Naive thymus-derived CD8-positive, alpha-beta T cell (primary cell): ENCODE measurements at regions not wholly inside any gene's neighbourhood (a gene's known extent, or its start where the extent isn't known, plus 50 kb on each side); places are given as distances from the start of the nearest gene placed in this dataset.
A peak's percentile ranks its signal among the peaks of the same experiment; 100 is the strongest.
"Not testable (repeated sequence)": the region's sequence is repeated elsewhere in the genome, so short reads cannot be mapped to it uniquely, and the experiment has no call there.

Experiments used
- ATAC-seq, 2 donors: fragments of 150-1000 bp; cut with Tn5 transposase in 1 of 2; sonication (Bioruptor Pico), chemical (Tn5 transposase) in 1 of 2; 1 replicate in 1 of 2; 2 replicates in 1 of 2; pipeline ENCODE4 v1.10.0; 2021; ENCODE audit warnings: mild to moderate bottlenecking in 2 of 2, moderate library complexity in 2 of 2
- POLR2A ChIA-PET: fragments of 350-600 bp; sonication (Branson Sonifier 250); formaldehyde crosslinking; loops from one replicate; lab custom pipeline; 2021; ENCODE audit warnings: antibody characterized with exemption; lab: Charles Lee
- DNase-seq, 10 donors: peaks; one replicate each; pipeline versions ENCODE4 v3.0.0 to v3.0.0-alpha.2; 2020 to 2022
- H3K27ac Mint-ChIP-seq, 10 donors: one replicate each; pipeline ENCODE4 v1.8.0; 2020 to 2022; ENCODE audit warnings: mild to moderate bottlenecking in 10 of 10, mixed read lengths in 10 of 10, moderate library complexity in 4 of 10, inconsistent platforms in 1 of 10
- H3K27me3 Mint-ChIP-seq, 5 donors: one replicate each; pipeline ENCODE4 v1.8.0; 2021 to 2022; ENCODE audit warnings: mixed read lengths in 5 of 5
- H3K36me3 Mint-ChIP-seq, 3 donors: one replicate each; pipeline ENCODE4 v1.8.0; 2020 to 2022; ENCODE audit warnings: mixed read lengths in 3 of 3, mild to moderate bottlenecking in 2 of 3, inconsistent platforms in 1 of 3
- H3K4me1 Mint-ChIP-seq, 4 donors: one replicate each; pipeline ENCODE4 v1.8.0; 2021 to 2022; ENCODE audit warnings: mixed read lengths in 4 of 4
- H3K4me3 Mint-ChIP-seq, 10 donors: one replicate each; pipeline ENCODE4 v1.8.0; 2020 to 2022; ENCODE audit warnings: mild to moderate bottlenecking in 10 of 10, mixed read lengths in 10 of 10, moderate library complexity in 6 of 10, inconsistent platforms in 1 of 10
- H3K9me3 Mint-ChIP-seq, 9 donors: one replicate each; pipeline ENCODE4 v1.8.0; 2020 to 2022; ENCODE audit warnings: mixed read lengths in 9 of 9, mild to moderate bottlenecking in 3 of 9, inconsistent platforms in 1 of 9, moderate library complexity in 1 of 9

DNA sequence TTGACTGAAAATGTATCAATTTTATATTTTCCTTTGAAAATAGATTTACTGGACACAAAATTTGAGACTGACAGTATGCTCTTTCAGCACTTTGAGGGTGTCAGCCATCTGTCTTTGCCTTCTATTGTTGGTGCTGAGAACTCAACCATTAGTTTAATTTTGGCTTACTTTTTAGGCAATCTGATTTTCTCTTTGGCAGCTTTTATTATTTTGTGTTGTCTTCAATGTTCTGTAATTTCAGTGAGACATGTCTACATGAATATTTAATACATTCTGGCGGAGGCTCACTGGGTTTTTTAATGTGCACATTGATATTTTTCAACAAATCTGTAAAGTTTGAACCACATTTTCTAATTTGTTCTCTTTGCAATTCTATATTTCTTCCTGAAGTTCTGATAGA lies 648.6 kb downstream of the C6orf118 start:
- H3K27ac Mint-ChIP-seq: no peak overlapping the region
- no peaks in the 10 kb centered on the region for H3K4me1 Mint-ChIP-seq
- H3K27me3 Mint-ChIP-seq: no peaks in the 10 kb centered on the region
- no peaks in the 10 kb centered on the region for H3K36me3 Mint-ChIP-seq
- POLR2A ChIA-PET: no interaction called here
- DNase-seq (no peak), ATAC-seq (no peak)
- peaks cover 0 to 32% (median 11%) of the 10 kb centered on the region in 9 donors for H3K9me3 Mint-ChIP-seq
- H3K4me3 Mint-ChIP-seq: no peak overlapping the region

DNA sequence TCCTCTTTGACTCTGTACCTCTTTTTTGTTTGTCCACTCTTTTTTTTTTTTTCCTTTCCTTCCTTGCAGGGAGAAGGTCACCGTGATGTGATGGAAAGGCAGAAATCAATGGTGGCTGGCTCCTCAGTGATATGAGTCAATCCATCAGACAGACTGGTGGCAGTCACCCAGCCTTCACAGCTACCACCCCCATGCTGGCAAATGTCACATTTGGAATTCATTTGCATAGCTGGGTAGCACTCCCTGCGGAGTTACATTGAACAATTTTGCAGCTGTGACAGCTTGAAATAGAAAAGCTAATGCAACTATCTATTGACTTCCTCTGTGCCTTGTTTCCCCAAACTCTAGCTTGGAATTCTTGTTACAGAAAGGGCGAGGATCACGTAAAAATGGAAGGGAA lies 668.4 kb downstream of the C6orf118 start:
- no peaks in the 10 kb centered on the region for H3K36me3 Mint-ChIP-seq
- ATAC-seq (no peak), DNase-seq (no peak)
- POLR2A ChIA-PET: no interaction called here
- H3K27ac Mint-ChIP-seq: no peak overlapping the region
- H3K27me3 Mint-ChIP-seq: no peaks in the 10 kb centered on the region
- H3K4me3 Mint-ChIP-seq: no peak overlapping the region
- peaks cover 0 to 27% (median 10%) of the 10 kb centered on the region in 9 donors for H3K9me3 Mint-ChIP-seq
- H3K4me1 Mint-ChIP-seq: no peaks in the 10 kb centered on the region

DNA sequence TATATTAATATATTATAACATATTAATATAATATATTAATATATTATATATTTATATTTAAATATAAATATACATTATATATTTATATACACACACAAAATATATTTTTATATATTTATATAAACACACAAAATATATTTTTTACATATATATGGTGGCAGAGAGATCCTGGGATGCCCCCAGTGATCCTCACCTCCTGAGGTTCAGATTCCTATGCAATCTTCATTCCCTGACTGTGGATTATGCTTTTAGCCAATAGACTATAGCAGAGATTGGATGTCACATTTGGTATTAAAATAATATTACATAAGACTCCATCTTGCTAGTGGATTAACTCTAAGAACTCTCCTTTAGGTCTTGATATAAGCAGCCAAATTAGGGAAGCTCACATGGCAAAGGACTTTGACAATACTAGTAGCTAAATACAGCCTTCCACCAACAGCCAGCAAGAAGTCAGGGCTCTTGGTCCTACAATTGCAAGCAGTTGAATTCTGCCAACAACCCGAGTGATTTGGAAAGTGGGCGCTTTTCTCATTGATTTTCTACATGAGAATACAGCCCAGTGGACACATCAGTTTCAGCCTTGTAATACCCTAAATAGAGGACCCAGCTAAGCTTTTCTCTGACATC lies 681.0 kb downstream of the C6orf118 start:
- POLR2A ChIA-PET: no interaction called here
- DNase-seq: no peak
- no peak overlapping the region for H3K4me3 Mint-ChIP-seq
- no peaks in the 10 kb centered on the region for H3K4me1 Mint-ChIP-seq
- H3K27me3 Mint-ChIP-seq: no peaks in the 10 kb centered on the region
- ATAC-seq: peak in 1 of 2 donors; percentile 20
- H3K36me3 Mint-ChIP-seq: no peaks in the 10 kb centered on the region
- H3K27ac Mint-ChIP-seq: no peak overlapping the region
- peaks cover 0 to 20% (median 8%) of the 10 kb centered on the region in 9 donors for H3K9me3 Mint-ChIP-seq

DNA sequence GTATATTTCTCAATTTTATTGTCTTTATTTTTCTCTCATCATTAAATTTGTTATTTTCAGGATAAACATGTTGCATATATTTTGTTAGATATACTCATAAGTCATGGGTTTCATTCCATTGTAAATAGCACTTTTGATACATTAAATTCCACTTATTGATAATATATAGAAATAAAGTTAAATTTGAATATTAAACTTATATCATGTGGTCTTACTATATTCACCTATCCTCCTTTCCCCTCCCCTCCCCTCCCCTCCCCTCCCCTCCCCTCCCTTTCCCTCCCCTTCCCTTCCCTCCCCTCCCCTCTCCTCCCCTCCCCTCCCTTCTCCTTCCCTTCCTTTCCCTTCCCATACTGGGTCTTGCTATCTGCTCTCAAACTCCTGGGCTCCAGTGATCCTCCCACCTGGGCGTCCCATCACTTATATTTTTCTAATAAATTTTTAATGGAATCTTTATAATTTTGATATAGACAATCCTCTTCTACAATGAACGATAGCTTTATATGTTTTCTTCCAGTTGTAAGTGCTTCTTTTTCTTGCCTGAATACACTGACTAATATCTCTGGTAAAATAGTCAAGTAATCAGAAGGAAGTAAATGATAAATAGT lies 692.4 kb downstream of the C6orf118 start:
- Mint-ChIP-seq H3K9me3 (peaks cover 0 to 36% (median 11%) of the 10 kb centered on the region in 9 donors), H3K27me3 (no peaks in the 10 kb centered on the region), H3K4me1 (no peaks in the 10 kb centered on the region), H3K27ac (no peak overlapping the region), H3K4me3 (no peak overlapping the region), H3K36me3 (no peaks in the 10 kb centered on the region)
- ATAC-seq (no peak), DNase-seq (no peak)
- POLR2A ChIA-PET: no interaction called here

DNA sequence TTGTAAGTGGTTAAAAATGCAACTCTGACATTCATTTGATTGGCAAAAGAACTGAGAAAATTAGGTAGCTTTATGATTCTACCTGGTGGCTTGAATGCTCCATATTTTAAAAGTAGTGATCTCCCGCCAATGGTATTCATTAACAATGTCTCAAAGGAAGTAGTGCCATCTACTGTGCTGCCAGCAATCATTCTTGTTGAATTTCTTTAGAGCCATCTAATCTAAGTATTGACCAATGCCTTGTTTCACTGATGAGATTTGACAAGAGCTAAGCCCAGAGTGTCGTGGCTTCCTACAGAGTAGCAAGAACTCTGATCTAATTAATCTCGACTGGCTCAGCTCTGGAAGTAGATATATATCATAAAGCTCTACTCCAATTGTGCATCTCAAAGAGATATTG lies 696.7 kb downstream of the C6orf118 start:
- DNase-seq (no peak), ATAC-seq (no peak)
- H3K4me1 Mint-ChIP-seq: no peaks in the 10 kb centered on the region
- H3K9me3 Mint-ChIP-seq: peaks cover 0 to 39% (median 12%) of the 10 kb centered on the region in 9 donors
- no peak overlapping the region for H3K4me3 Mint-ChIP-seq
- no peaks in the 10 kb centered on the region for H3K36me3 Mint-ChIP-seq
- H3K27ac Mint-ChIP-seq: no peak overlapping the region
- POLR2A ChIA-PET: no interaction called here
- H3K27me3 Mint-ChIP-seq: no peaks in the 10 kb centered on the region

DNA sequence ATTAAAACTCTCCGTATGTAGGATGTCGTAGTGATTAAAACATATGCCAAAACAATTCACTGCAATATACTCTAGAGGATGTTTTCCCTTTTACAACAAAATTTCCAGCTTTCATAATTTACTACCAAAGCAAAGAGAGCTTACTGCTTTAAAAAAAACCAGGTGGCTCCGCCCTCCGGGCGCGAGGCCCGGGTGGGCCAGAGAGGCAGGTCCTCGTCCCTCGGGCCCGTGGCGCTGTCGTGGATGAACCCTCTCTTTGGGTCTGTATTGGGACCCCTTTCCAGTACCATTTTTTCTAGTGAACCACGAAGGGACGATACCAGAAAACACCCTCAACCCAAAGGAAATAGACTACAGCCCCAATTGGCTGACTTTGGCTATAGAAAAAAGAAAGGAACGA lies 698.5 kb downstream of the C6orf118 start:
- H3K27ac Mint-ChIP-seq, H3K4me1 Mint-ChIP-seq, POLR2A ChIA-PET, H3K4me3 Mint-ChIP-seq, DNase-seq, H3K36me3 Mint-ChIP-seq, H3K27me3 Mint-ChIP-seq: not testable (repeated sequence)
- H3K9me3 Mint-ChIP-seq: peaks cover 0 to 32% (median 10%) of the 10 kb centered on the region in 9 donors
- ATAC-seq: peak in 1 of 2 donors; percentile 67

DNA sequence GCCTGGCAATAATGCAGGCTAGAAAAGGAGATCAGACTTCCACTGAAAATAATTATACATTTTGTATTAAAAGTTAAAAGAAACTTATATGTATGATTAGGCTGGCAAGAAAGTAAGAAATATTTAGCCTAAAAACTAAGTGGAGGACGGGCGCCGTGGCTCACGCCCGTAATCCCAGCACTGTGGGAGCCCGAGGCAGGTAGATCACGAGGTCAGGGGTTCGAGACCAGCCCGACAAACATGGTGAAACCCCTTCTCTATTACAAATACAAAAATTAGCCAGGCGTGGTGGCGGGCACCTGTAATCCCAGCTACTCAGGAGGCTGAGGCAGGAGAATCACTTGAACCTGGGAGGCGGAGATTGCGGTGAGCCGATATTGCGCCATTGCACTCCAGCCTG lies 707.0 kb downstream of the C6orf118 start:
- H3K4me1 Mint-ChIP-seq, POLR2A ChIA-PET, H3K4me3 Mint-ChIP-seq, DNase-seq, ATAC-seq, H3K27ac Mint-ChIP-seq, H3K36me3 Mint-ChIP-seq, H3K27me3 Mint-ChIP-seq: not testable (repeated sequence)
- H3K9me3 Mint-ChIP-seq: peaks cover 0 to 20% (median 3%) of the 10 kb centered on the region in 9 donors

DNA sequence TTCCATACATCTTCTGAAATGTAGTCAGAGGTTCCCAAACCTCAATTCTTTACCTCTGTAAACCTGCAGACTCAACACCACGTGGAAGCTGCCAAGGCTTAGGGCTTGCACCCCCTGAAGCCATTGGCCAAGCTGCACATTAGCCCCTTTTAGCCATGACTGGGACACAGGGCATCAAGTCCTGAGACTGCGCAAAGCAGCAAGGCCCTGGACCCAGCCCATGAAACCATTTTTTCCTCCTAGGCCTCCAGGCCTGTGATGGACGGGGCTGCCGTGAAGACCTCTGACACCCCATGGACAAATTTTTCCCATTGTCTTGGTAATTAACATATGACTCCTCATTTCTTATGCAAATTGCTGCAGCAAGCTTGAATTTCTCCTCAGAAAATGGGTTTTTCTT lies 727.8 kb downstream of the C6orf118 start:
- H3K36me3 Mint-ChIP-seq: peaks cover 0 to 8% (median 0%) of the 10 kb centered on the region in 3 donors
- no peaks in the 10 kb centered on the region for H3K4me1 Mint-ChIP-seq
- H3K4me3 Mint-ChIP-seq: no peak overlapping the region
- POLR2A ChIA-PET: no interaction called here
- no peak overlapping the region for H3K27ac Mint-ChIP-seq
- no peak for ATAC-seq
- no peaks in the 10 kb centered on the region for H3K27me3 Mint-ChIP-seq
- peaks cover 0 to 18% (median 10%) of the 10 kb centered on the region in 9 donors for H3K9me3 Mint-ChIP-seq
- DNase-seq: no peak

DNA sequence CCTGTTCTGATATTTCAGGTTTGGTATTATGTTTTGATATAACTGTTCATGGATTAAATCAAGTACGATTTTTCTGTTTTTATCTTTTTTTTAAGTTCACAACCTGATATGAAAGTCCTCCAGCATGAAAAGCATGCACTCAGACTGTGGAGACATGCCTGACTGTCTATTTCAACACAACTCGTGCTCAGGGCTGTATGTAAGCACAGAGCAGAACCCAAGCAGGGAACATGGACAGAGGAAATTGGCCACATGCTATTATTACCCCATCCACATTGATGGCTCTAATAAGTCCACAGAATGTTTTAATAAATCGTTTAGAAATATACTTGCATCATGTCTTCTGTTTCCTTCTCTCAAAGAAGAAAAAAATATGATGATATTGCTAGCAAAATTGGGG lies 730.4 kb downstream of the C6orf118 start:
- ATAC-seq (no peak), DNase-seq (no peak)
- Mint-ChIP-seq H3K27me3 (no peaks in the 10 kb centered on the region), H3K9me3 (peaks cover 0 to 32% (median 10%) of the 10 kb centered on the region in 9 donors), H3K4me3 (no peak overlapping the region), H3K27ac (no peak overlapping the region), H3K36me3 (peaks cover 0 to 8% (median 0%) of the 10 kb centered on the region in 3 donors), H3K4me1 (no peaks in the 10 kb centered on the region)
- POLR2A ChIA-PET: no interaction called here

DNA sequence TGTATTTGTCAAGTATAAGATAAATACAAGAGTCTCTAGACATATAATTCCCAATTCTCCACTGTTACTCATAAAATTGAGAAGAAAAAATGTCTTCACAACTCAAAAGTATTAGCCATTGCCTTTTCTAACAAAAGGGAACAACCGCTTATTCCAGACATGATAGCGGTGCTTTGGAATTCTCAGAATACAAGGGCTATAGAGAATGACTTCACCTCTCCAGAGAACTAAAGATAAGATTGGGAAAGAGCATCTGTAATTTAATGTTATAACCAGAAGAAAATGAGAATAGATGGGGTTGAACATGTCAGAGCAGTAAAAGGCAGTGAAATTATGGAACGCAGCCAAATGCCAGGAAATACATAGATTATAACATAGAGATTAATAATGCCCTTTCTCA lies 730.8 kb downstream of the C6orf118 start:
- H3K27me3 Mint-ChIP-seq: no peaks in the 10 kb centered on the region
- H3K27ac Mint-ChIP-seq: no peak overlapping the region
- H3K36me3 Mint-ChIP-seq: peaks cover 0 to 8% (median 0%) of the 10 kb centered on the region in 3 donors
- H3K9me3 Mint-ChIP-seq: peaks cover 0 to 32% (median 11%) of the 10 kb centered on the region in 9 donors
- ATAC-seq: no peak
- H3K4me3 Mint-ChIP-seq: no peak overlapping the region
- no peak for DNase-seq
- POLR2A ChIA-PET: no interaction called here
- H3K4me1 Mint-ChIP-seq: no peaks in the 10 kb centered on the region

DNA sequence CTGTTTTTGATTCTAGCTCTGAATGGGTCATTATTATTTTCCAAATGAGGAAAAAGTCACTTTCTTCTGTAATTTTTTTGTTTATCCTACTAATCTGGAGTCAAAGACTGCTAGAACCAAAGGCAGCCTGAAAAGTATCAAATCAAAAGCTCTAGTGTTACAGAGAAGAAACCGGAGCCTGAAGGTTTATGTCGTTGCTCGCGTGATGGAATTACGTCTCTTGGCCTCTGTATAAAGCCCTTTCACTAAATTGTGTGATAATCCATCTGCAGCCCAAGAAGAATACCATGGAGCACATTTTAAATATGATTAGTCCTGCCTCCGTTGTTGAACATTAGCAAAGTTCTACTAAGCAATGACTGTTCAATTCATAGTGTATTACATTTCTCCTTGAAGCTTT lies 738.6 kb downstream of the C6orf118 start:
- ATAC-seq (no peak), DNase-seq (no peak)
- POLR2A ChIA-PET: no interaction called here
- Mint-ChIP-seq H3K9me3 (peaks cover 0 to 30% (median 8%) of the 10 kb centered on the region in 9 donors), H3K4me3 (no peak overlapping the region), H3K27me3 (no peaks in the 10 kb centered on the region), H3K27ac (no peak overlapping the region), H3K36me3 (no peaks in the 10 kb centered on the region), H3K4me1 (no peaks in the 10 kb centered on the region)

DNA sequence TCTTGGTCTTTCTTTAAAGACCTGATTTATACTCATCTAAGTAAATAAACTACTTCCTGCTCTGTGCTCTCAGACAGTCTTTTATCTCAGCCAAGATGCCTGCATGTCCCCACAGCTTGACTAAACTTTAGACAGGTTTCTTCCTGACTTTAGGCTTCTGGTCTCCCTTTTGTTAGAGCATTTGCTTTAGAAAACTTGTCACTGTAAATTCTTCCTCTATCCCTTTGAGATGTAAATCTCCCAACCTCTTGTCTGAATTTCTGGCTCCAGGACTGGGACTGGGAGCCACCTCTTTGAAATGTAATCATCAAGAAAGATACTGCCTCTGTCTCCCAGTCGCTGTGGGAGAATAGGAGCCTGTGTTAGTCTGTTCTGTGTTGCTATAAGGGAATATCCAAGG lies 739.9 kb downstream of the C6orf118 start:
- Mint-ChIP-seq H3K9me3 (peaks cover 0 to 35% (median 9%) of the 10 kb centered on the region in 9 donors), H3K4me3 (no peak overlapping the region), H3K4me1 (no peaks in the 10 kb centered on the region), H3K27ac (no peak overlapping the region), H3K27me3 (no peaks in the 10 kb centered on the region), H3K36me3 (no peaks in the 10 kb centered on the region)
- no peak for ATAC-seq
- no peak for DNase-seq
- POLR2A ChIA-PET: no interaction called here

DNA sequence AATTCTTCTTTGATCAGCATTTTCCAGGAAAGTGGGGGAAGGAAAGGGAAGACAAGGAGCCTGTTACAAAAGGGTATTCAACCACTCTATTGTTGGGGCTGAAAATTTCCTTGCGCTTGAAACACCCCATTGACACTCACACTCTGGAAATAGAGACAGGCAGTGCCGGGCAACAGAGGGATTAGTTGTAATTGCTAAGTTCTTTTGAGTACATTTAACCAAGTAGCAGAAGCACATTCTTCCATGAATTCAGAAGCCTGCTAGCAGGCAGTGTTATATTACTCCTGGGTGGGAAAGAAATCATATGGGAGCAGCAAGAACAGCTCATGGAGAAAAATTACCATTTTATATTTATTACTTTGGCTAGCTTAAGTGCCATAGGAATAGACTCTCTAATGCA lies 745.5 kb downstream of the C6orf118 start:
- H3K9me3 Mint-ChIP-seq: peaks cover 4 to 33% (median 13%) of the 10 kb centered on the region in 9 donors
- peaks cover 0 to 6% (median 0%) of the 10 kb centered on the region in 3 donors for H3K36me3 Mint-ChIP-seq
- ATAC-seq (no peak), DNase-seq (no peak)
- no peak overlapping the region for H3K4me3 Mint-ChIP-seq
- H3K4me1 Mint-ChIP-seq: no peaks in the 10 kb centered on the region
- POLR2A ChIA-PET: no interaction called here
- H3K27ac Mint-ChIP-seq: no peak overlapping the region
- no peaks in the 10 kb centered on the region for H3K27me3 Mint-ChIP-seq

DNA sequence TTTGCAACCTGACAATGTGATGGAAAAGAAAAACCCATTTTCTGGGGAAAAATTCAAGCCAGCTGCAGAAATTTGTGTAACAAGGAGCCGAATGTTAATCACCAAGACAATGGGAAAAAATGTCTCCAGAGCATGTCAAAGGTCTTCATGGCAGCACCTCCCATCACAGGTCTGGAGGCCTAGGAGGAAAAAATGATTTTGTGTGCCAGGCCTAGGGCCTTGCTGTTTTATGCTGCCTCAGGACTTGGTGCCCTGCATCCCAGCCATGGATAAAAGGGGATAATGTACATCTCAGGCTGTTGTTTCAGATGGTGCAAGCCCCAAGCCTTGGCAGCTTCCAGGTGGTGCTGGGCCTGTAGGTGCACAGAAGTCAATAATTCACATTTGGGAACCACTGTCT lies 747.7 kb downstream of the C6orf118 start:
- DNase-seq: no peak
- H3K36me3 Mint-ChIP-seq: peaks cover 0 to 6% (median 0%) of the 10 kb centered on the region in 3 donors
- no peak overlapping the region for H3K27ac Mint-ChIP-seq
- no peaks in the 10 kb centered on the region for H3K27me3 Mint-ChIP-seq
- no peaks in the 10 kb centered on the region for H3K4me1 Mint-ChIP-seq
- ATAC-seq: no peak
- no peak overlapping the region for H3K4me3 Mint-ChIP-seq
- peaks cover 4 to 34% (median 18%) of the 10 kb centered on the region in 9 donors for H3K9me3 Mint-ChIP-seq
- POLR2A ChIA-PET: no interaction called here
